Mucosa of gallbladder (tissue), 1 donor: ENCODE measurements at regions not wholly inside any gene's neighbourhood (a gene's known extent, or its start where the extent isn't known, plus 50 kb on each side); places are given as distances from the start of the nearest gene placed in this dataset.
"Not testable (repeated sequence)": the region's sequence is repeated elsewhere in the genome, so short reads cannot be mapped to it uniquely, and the experiment has no call there.

ENCODE experiments used
- DNase-seq: peaks from one replicate; pipeline ENCODE4 v3.0.0-alpha.2; 2020; ENCODE audit warnings: low spot score
- donor health status: DM: no; HTN: no; CAD: no.

GRCh38 chr15:62643572-62643971, 399.0 kb upstream of the TPM1 start:
- no peak for DNase-seq

GRCh38 chr15:62644216-62644888, 398.2 kb upstream of the TPM1 start:
- DNase-seq: no peak

GRCh38 chr15:62644889-62645742, 397.4 kb upstream of the TPM1 start:
- no peak for DNase-seq

GRCh38 chr15:62647202-62647842, 395.2 kb upstream of the TPM1 start:
- DNase-seq: peak; percentile 77

- no peak for DNase-seq
Measured at GRCh38 chr15:62647843-62648505, 394.6 kb upstream of the TPM1 start.

- DNase-seq: no peak
Measured at GRCh38 chr15:62648954-62649353, 393.6 kb upstream of the TPM1 start.

GRCh38 chr15:62649793-62650420, 392.6 kb upstream of the TPM1 start:
- no peak for DNase-seq

- no peak for DNase-seq
Measured at GRCh38 chr15:62653122-62653521, 389.4 kb upstream of the TPM1 start.

GRCh38 chr15:62656071-62656470, 386.5 kb upstream of the TPM1 start:
- DNase-seq: no peak

GRCh38 chr15:62657501-62657900, 385.0 kb upstream of the TPM1 start:
- not testable (repeated sequence) for DNase-seq

- no peak for DNase-seq
Measured at GRCh38 chr15:62658498-62658897, 384.0 kb upstream of the TPM1 start.

- DNase-seq: no peak
Measured at GRCh38 chr15:62663547-62663946, 379.0 kb upstream of the TPM1 start.

GRCh38 chr15:62665449-62665848, 377.1 kb upstream of the TPM1 start:
- no peak for DNase-seq

GRCh38 chr15:62666046-62666445, 376.5 kb upstream of the TPM1 start:
- no peak for DNase-seq

GRCh38 chr15:62672268-62672667, 370.3 kb upstream of the TPM1 start:
- DNase-seq: no peak

- DNase-seq: no peak
Measured at GRCh38 chr15:62676891-62677290, 365.7 kb upstream of the TPM1 start.

GRCh38 chr15:62681939-62682896, 360.3 kb upstream of the TPM1 start:
- DNase-seq: no peak

- DNase-seq: not testable (repeated sequence)
Measured at GRCh38 chr15:62683192-62683591, 359.4 kb upstream of the TPM1 start.

GRCh38 chr15:62684123-62684808, 358.3 kb upstream of the TPM1 start:
- DNase-seq: no peak

GRCh38 chr15:62691008-62691407, 351.5 kb upstream of the TPM1 start:
- no peak for DNase-seq
